ENCODE measurements at regions not wholly inside any gene's neighbourhood (a gene's known extent, or its start where the extent isn't known, plus 50 kb on each side); places are given as distances from the start of the nearest gene placed in this dataset.

- TF ChIP-seq CTCF (IDR thresholded peaks at IDR 0.05; ENCODE audit: low read length) (peak; percentile 59), EZH2phosphoT487 (IDR thresholded peaks at IDR 0.05; ENCODE audit: low read length) (no peak), EZH2 (optimal IDR thresholded peaks at IDR 0.05; ENCODE audit: low read depth, low read length) (no peak)
Measured at GRCh38 chr15:66923438-66923881, 141.9 kb upstream of the SMAD3 start.

Data from MM.1S (cell line).